Tibial nerve (tissue), 4 donors: ENCODE measurements at regions not wholly inside any gene's neighbourhood (a gene's known extent, or its start where the extent isn't known, plus 50 kb on each side); places are given as distances from the start of the nearest gene placed in this dataset.

Source experiments
- DNase-seq, 2 donors: peaks; one replicate each; pipeline ENCODE4 v3.0.0-alpha.2; 2019; ENCODE audit warnings: low spot score in 2 of 2
- H3K27ac ChIP-seq, 4 donors: fragments of 200-600 bp; sonication (generic) in 3 of 4; one replicate each; pipeline ENCODE4 v1.5.1; 2017 to 2019; ENCODE audit warnings: mild to moderate bottlenecking in 1 of 4
- H3K27me3 ChIP-seq, 2 donors: fragments of 200-600 bp; sonication (generic) in 1 of 2; one replicate each; pipeline versions ENCODE4 v1.5.1 to v1.6.0; 2017 to 2019
- H3K36me3 ChIP-seq, 3 donors: fragments of 200-600 bp; sonication (generic); one replicate each; pipeline ENCODE4 v1.5.1; 2018 to 2019
- H3K4me1 ChIP-seq, 4 donors: fragments of 200-600 bp; sonication (generic) in 3 of 4; one replicate each; pipeline ENCODE4 v1.5.1; 2017 to 2019
- H3K4me3 ChIP-seq, 4 donors: fragments of 200-600 bp; sonication (generic) in 3 of 4; one replicate each; pipeline ENCODE4 v1.5.1; 2017 to 2019; ENCODE audit warnings: mild to moderate bottlenecking in 1 of 4, moderate library complexity in 1 of 4
- H3K9me3 ChIP-seq, 4 donors: fragments of 200-600 bp; sonication (generic) in 3 of 4; one replicate each; pipeline ENCODE4 v1.5.1; 2017 to 2019
- EP300 ChIP-seq, 2 donors: sonication (generic); formaldehyde crosslinking; IDR thresholded peaks; one replicate each; pipeline ENCODE4 v1.6.1; 2017; ENCODE audit warnings: antibody characterized with exemption in 2 of 2, mild to moderate bottlenecking in 1 of 2
- POLR2A ChIP-seq, 2 donors: fragments of 450-650 bp; IDR thresholded peaks; one replicate each; pipeline ENCODE4 v1.6.1; 2017; ENCODE audit warnings: antibody characterized with exemption in 2 of 2, mild to moderate bottlenecking in 2 of 2, moderate library complexity in 2 of 2
- WGBS, 2 donors: methylation state at CpG; one replicate each; pipeline ENCODE4 v1.1.5; 2018; 5-methylcytosine and 5-hydroxymethylcytosine counted together
- TF ChIP-seq, protein P1 (sequence below), 5 experiments: fragments of 200-600 bp in 3 of 5; fragments of 450-650 bp in 2 of 5; sonication (generic) in 3 of 5; IDR thresholded peaks; one replicate each; pipeline ENCODE4 v1.5.1; 2016 to 2019; ENCODE audit warnings: antibody characterized with exemption in 5 of 5, mild to moderate bottlenecking in 3 of 5, moderate library complexity in 2 of 5

DNA sequence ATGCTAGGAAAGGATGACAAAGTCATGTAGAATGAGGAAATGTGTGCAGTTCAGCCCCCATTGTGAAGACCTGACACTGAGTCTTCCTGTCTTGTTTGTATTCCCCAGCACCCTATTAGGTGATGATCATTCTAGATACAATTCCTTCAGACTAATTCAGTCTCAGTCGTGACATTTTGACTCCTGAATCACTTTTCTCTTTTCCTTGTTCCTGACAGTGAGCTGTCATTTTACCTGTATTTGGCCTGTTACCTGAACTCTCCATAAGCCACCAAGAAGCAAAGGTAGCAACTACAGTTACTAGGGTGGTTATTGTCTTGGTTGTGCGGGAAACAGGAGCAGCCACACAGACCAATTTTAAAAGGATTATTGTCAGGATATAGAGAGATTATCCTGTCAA, 111.4 kb upstream of the TAC1 start:
- Histone ChIP-seq H3K4me3 (no peak overlapping the region), H3K4me1 (no peaks in the 10 kb centered on the region), H3K27me3 (no peaks in the 10 kb centered on the region), H3K9me3 (no peaks in the 10 kb centered on the region), H3K27ac (no peak overlapping the region), H3K36me3 (no peaks in the 10 kb centered on the region)
- no peak for DNase-seq
- TF ChIP-seq EP300 (IDR thresholded peaks at IDR 0.05) (no peak), POLR2A (IDR thresholded peaks at IDR 0.05) (no peak)
- TF ChIP-seq, protein P1, sequence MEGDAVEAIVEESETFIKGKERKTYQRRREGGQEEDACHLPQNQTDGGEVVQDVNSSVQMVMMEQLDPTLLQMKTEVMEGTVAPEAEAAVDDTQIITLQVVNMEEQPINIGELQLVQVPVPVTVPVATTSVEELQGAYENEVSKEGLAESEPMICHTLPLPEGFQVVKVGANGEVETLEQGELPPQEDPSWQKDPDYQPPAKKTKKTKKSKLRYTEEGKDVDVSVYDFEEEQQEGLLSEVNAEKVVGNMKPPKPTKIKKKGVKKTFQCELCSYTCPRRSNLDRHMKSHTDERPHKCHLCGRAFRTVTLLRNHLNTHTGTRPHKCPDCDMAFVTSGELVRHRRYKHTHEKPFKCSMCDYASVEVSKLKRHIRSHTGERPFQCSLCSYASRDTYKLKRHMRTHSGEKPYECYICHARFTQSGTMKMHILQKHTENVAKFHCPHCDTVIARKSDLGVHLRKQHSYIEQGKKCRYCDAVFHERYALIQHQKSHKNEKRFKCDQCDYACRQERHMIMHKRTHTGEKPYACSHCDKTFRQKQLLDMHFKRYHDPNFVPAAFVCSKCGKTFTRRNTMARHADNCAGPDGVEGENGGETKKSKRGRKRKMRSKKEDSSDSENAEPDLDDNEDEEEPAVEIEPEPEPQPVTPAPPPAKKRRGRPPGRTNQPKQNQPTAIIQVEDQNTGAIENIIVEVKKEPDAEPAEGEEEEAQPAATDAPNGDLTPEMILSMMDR (IDR thresholded peaks at IDR 0.05): no peak
- 67 to 87% methylated on average over 2 of the region's 2 CpGs for WGBS, 2 donors

DNA sequence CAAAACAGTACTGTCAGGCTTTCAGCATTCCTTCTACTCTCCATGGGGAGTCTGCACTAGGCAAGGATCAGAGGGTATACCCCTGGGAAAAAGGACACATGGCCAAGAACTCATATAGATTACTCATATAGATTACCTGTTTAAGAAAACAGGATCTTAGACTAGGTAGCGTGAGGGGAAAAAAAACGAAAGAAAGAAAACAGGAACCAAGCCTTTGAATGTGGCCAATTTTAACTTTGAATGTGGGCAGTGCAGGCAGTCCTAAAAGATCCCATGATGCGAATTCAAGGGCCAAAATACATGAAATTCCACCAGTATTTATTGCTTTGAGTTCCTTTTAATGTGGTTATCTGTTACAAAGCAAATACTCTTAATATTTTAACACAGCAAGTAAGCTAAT, 108.6 kb upstream of the TAC1 start:
- H3K36me3 ChIP-seq: no peaks in the 10 kb centered on the region
- no peak overlapping the region for H3K27ac ChIP-seq
- 66 to 72% methylated on average over 3 of the region's 3 CpGs for WGBS, 2 donors
- no peaks in the 10 kb centered on the region for H3K27me3 ChIP-seq
- H3K4me3 ChIP-seq: no peak overlapping the region
- H3K4me1 ChIP-seq: no peaks in the 10 kb centered on the region
- DNase-seq: no peak
- no peaks in the 10 kb centered on the region for H3K9me3 ChIP-seq
- TF ChIP-seq EP300 (IDR thresholded peaks at IDR 0.05) (no peak), POLR2A (IDR thresholded peaks at IDR 0.05) (no peak)
- TF ChIP-seq, protein P1 (IDR thresholded peaks at IDR 0.05): no peak

DNA sequence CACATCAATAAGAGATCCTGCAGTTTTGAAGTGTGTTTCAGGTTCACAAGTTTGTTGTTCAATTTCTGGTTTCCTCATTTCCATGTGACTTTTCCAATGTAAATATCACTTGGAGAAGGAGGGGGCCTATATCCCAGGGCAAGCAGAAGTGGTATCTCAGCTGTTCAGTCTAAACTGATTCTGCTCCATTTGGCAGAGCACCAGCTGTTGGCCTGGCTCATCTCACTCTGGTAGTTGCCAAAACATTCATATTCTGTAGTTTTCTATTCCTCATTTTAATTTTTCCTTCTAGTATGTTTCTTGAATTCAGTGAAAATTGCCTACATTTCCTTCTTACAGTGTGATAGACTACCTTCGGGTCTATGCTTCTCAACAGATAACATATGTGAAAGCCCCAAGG, 101.8 kb upstream of the TAC1 start:
- no peaks in the 10 kb centered on the region for H3K9me3 ChIP-seq
- no peaks in the 10 kb centered on the region for H3K27me3 ChIP-seq
- H3K4me1 ChIP-seq: no peaks in the 10 kb centered on the region
- TF ChIP-seq, protein P1 (IDR thresholded peaks at IDR 0.05): no peak
- TF ChIP-seq EP300 (IDR thresholded peaks at IDR 0.05): no peak
- TF ChIP-seq POLR2A (IDR thresholded peaks at IDR 0.05): no peak
- no peaks in the 10 kb centered on the region for H3K36me3 ChIP-seq
- H3K27ac ChIP-seq: no peak overlapping the region
- no peak overlapping the region for H3K4me3 ChIP-seq
- DNase-seq: no peak
- 77 to 79% methylated on average over 1 of the region's 1 CpG for WGBS, 2 donors

- WGBS, 2 donors: 83 to 89% methylated on average over 4 of the region's 4 CpGs
- no peak for DNase-seq
- TF ChIP-seq, protein P1 (IDR thresholded peaks at IDR 0.05): no peak
- TF ChIP-seq EP300 (IDR thresholded peaks at IDR 0.05): no peak
- no peaks in the 10 kb centered on the region for H3K27me3 ChIP-seq
- no peak overlapping the region for H3K27ac ChIP-seq
- no peaks in the 10 kb centered on the region for H3K36me3 ChIP-seq
- no peak overlapping the region for H3K4me3 ChIP-seq
- no peaks in the 10 kb centered on the region for H3K4me1 ChIP-seq
- no peaks in the 10 kb centered on the region for H3K9me3 ChIP-seq
Measured at GRCh38 chr7:97635622-97636021, 96.3 kb upstream of the TAC1 start.

GRCh38 chr7:97639036-97639435, 92.8 kb upstream of the TAC1 start:
- H3K4me3 ChIP-seq: no peak overlapping the region
- H3K9me3 ChIP-seq: no peaks in the 10 kb centered on the region
- no peaks in the 10 kb centered on the region for H3K27me3 ChIP-seq
- DNase-seq: no peak
- TF ChIP-seq, protein P1 (IDR thresholded peaks at IDR 0.05): no peak
- no peak for TF ChIP-seq EP300 (IDR thresholded peaks at IDR 0.05)
- TF ChIP-seq POLR2A (IDR thresholded peaks at IDR 0.05): no peak
- no peaks in the 10 kb centered on the region for H3K4me1 ChIP-seq
- H3K36me3 ChIP-seq: no peaks in the 10 kb centered on the region
- H3K27ac ChIP-seq: no peak overlapping the region
